Right lobe of liver (tissue), 6 donors: ENCODE measurements at regions not wholly inside any gene's neighbourhood (a gene's known extent, or its start where the extent isn't known, plus 50 kb on each side); places are given as distances from the start of the nearest gene placed in this dataset.

Experiments
- ATAC-seq, 4 donors: fragments of 200-7000 bp; cut with Tn5 transposase; one replicate each; pipeline ENCODE4 v1.9.1; 2020; ENCODE audit warnings: mild to moderate bottlenecking in 4 of 4, moderate library complexity in 4 of 4
- DNase-seq, 3 donors: peaks; one replicate each; pipeline ENCODE4 v3.0.0-alpha.2; 2020
- H3K27ac ChIP-seq, 3 donors: fragments of 200-600 bp; one replicate each; pipeline ENCODE4 v1.8.0; 2022
- H3K27me3 ChIP-seq, 2 donors: fragments of 200-600 bp; one replicate each; pipeline ENCODE4 v1.8.0; 2022
- H3K36me3 ChIP-seq, 4 donors: fragments of 200-600 bp; sonication (generic) in 1 of 4; one replicate each; pipeline versions ENCODE4 v1.5.1 to v1.8.0; 2017 to 2022; ENCODE audit warnings: control low read depth in 1 of 4
- H3K4me1 ChIP-seq, 4 donors: fragments of 200-600 bp; sonication (generic) in 1 of 4; one replicate each; pipeline versions ENCODE4 v1.5.1 to v1.8.0; 2017 to 2022; ENCODE audit warnings: control low read depth in 1 of 4
- H3K4me3 ChIP-seq, 3 donors: fragments of 200-600 bp; one replicate each; pipeline ENCODE4 v1.8.0; 2022
- H3K9me3 ChIP-seq, 4 donors: fragments of 200-600 bp; sonication (generic) in 1 of 4; one replicate each; pipeline versions ENCODE4 v1.5.1 to v1.8.0; 2017 to 2022; ENCODE audit warnings: control low read depth in 1 of 4
- CTCF ChIP-seq, 4 donors: fragments of 200-600 bp in 3 of 4; fragments of 450-650 bp in 1 of 4; IDR thresholded peaks; one replicate each; pipeline versions ENCODE4 v1.5.1 to v1.8.0; 2016 to 2022; ENCODE audit warnings: antibody characterized with exemption in 4 of 4, mild to moderate bottlenecking in 2 of 4
- POLR2A ChIP-seq: fragments of 450-650 bp; IDR thresholded peaks from one replicate; pipeline ENCODE4 v1.6.1; 2017; ENCODE audit warnings: antibody characterized with exemption, mild to moderate bottlenecking
- WGBS: methylation state at CpG from one replicate; pipeline ENCODE4 v1.1.6; 2018; ENCODE audit warnings: low coverage, low lambda C conversion rate; ENCODE audit not compliant: insufficient coverage; ENCODE audit errors: missing lambda C conversion rate; 5-methylcytosine and 5-hydroxymethylcytosine counted together
- intact Hi-C, 2 donors: fragments of 100-400 bp; cut with DNase I; formaldehyde crosslinking; loops; one replicate each; pipeline versions ENCODE4 v1.11.2 to v1.14.1; 2022
- donor health status: DM: no; HTN: yes; CAD: no.
- donor health status: DM: no; HTN: no; CAD: no.
- donor health status: DM: no; HTN: no; CAD: no.
- donor health status: DM: no; HTN: yes; CAD: no.
- donor health status: DM: no; HTN: yes; CAD: no.

GRCh38 chr18:27879540-27879939 is 297.4 kb downstream of the CDH2 start:
- Histone ChIP-seq H3K9me3 (no peaks in the 10 kb centered on the region), H3K27me3 (no peaks in the 10 kb centered on the region), H3K27ac (no peak overlapping the region), H3K4me1 (no peaks in the 10 kb centered on the region), H3K36me3 (no peaks in the 10 kb centered on the region), H3K4me3 (no peak overlapping the region)
- TF ChIP-seq CTCF (IDR thresholded peaks at IDR 0.05) (no peak), POLR2A (no peak)
- DNase-seq (no peak), ATAC-seq (no peak)
- WGBS = 71% methylated on average over 1 of the region's 1 CpG
- intact Hi-C loops = no loop called here

GRCh38 chr18:27871726-27872125 is 305.2 kb downstream of the CDH2 start:
- no peak overlapping the region for H3K27ac ChIP-seq
- H3K27me3 ChIP-seq = no peaks in the 10 kb centered on the region
- no peaks in the 10 kb centered on the region for H3K9me3 ChIP-seq
- H3K36me3 ChIP-seq = no peaks in the 10 kb centered on the region
- no peaks in the 10 kb centered on the region for H3K4me1 ChIP-seq
- H3K4me3 ChIP-seq = no peak overlapping the region
- DNase-seq (no peak), ATAC-seq (no peak)
- intact Hi-C loops = no loop called here
- 41% methylated on average over 5 of the region's 5 CpGs for whole genome bisulfite sequencing
- TF ChIP-seq CTCF (IDR thresholded peaks at IDR 0.05) (no peak), POLR2A (no peak)

GRCh38 chr18:27869735-27870134 is 307.2 kb downstream of the CDH2 start:
- WGBS = 67% methylated on average over 4 of the region's 4 CpGs
- intact Hi-C loops = no loop called here
- ATAC-seq (no peak), DNase-seq (no peak)
- H3K4me1 ChIP-seq = no peaks in the 10 kb centered on the region
- no peak for TF ChIP-seq POLR2A
- no peak for TF ChIP-seq CTCF (IDR thresholded peaks at IDR 0.05)
- no peak overlapping the region for H3K4me3 ChIP-seq
- H3K27me3 ChIP-seq = no peaks in the 10 kb centered on the region
- H3K36me3 ChIP-seq = no peaks in the 10 kb centered on the region
- H3K9me3 ChIP-seq = no peaks in the 10 kb centered on the region
- no peak overlapping the region for H3K27ac ChIP-seq

- Histone ChIP-seq H3K4me1 (no peaks in the 10 kb centered on the region), H3K36me3 (no peaks in the 10 kb centered on the region), H3K27ac (no peak overlapping the region), H3K4me3 (no peak overlapping the region), H3K9me3 (no peaks in the 10 kb centered on the region), H3K27me3 (no peaks in the 10 kb centered on the region)
- ATAC-seq (no peak), DNase-seq (no peak)
- TF ChIP-seq CTCF (IDR thresholded peaks at IDR 0.05) = no peak
- TF ChIP-seq POLR2A = no peak
- intact Hi-C loops = no loop called here
- WGBS = 94% methylated on average over 1 of the region's 1 CpG
Observed at GRCh38 chr18:27865431-27865830, 311.5 kb downstream of the CDH2 start.

GRCh38 chr18:27863780-27864430 is 313.0 kb downstream of the CDH2 start:
- no peaks in the 10 kb centered on the region for H3K4me1 ChIP-seq
- H3K27ac ChIP-seq = no peak overlapping the region
- H3K9me3 ChIP-seq = no peaks in the 10 kb centered on the region
- intact Hi-C loops = no loop called here
- TF ChIP-seq CTCF (IDR thresholded peaks at IDR 0.05) (no peak), POLR2A (no peak)
- H3K36me3 ChIP-seq = no peaks in the 10 kb centered on the region
- no peak for DNase-seq
- H3K27me3 ChIP-seq = no peaks in the 10 kb centered on the region
- H3K4me3 ChIP-seq = no peak overlapping the region
- 60% methylated on average over 4 of the region's 4 CpGs for WGBS
- ATAC-seq = no peak
